Nephron (organoid): ENCODE measurements at regions not wholly inside any gene's neighbourhood (a gene's known extent, or its start where the extent isn't known, plus 50 kb on each side); places are given as distances from the start of the nearest gene placed in this dataset.
A peak's percentile ranks its signal among the peaks of the same experiment; 100 is the strongest.

Experiments used
- H3K27ac Mint-ChIP-seq, 3 experiments: 2 replicates each; pipeline ENCODE4 v1.8.0; 2020; ENCODE audit warnings: mixed read lengths in 3 of 3, mild to moderate bottlenecking in 2 of 3, moderate library complexity in 1 of 3
- H3K27me3 Mint-ChIP-seq: 2 replicates; pipeline ENCODE4 v1.8.0; 2021; ENCODE audit warnings: low read depth, mild to moderate bottlenecking, moderate library complexity, mixed read lengths
- H3K36me3 Mint-ChIP-seq: 2 replicates; pipeline ENCODE4 v1.8.0; 2020; ENCODE audit warnings: low read depth, mixed read lengths
- H3K4me1 Mint-ChIP-seq: 2 replicates; pipeline ENCODE4 v1.8.0; 2020; ENCODE audit warnings: mixed read lengths
- H3K4me3 Mint-ChIP-seq, 3 experiments: 2 replicates each; pipeline ENCODE4 v1.8.0; 2020; ENCODE audit warnings: mild to moderate bottlenecking in 3 of 3, mixed read lengths in 3 of 3, moderate library complexity in 2 of 3
- H3K9me3 Mint-ChIP-seq: 2 replicates; pipeline ENCODE4 v1.8.0; 2020; ENCODE audit warnings: mixed read lengths
- CTCF ChIP-seq, 3 experiments: fragments of 200-600 bp; sonication (generic); IDR thresholded peaks; one replicate each; pipeline ENCODE4 v1.5.0; 2021; ENCODE audit warnings: antibody characterized with exemption in 3 of 3; ENCODE audit not compliant: unreplicated experiment in 3 of 3

- Mint-ChIP-seq H3K27ac (peak overlapping the region in 1 of 3 experiments; percentile 2), H3K9me3 (peaks cover 9% of the 10 kb centered on the region), H3K27me3 (peaks cover 4% of the 10 kb centered on the region), H3K4me1 (peaks cover 17% of the 10 kb centered on the region), H3K4me3 (no peak overlapping the region), H3K36me3 (no peaks in the 10 kb centered on the region)
- no peak for TF ChIP-seq CTCF (IDR thresholded peaks at IDR 0.05; ENCODE audit: unreplicated experiment in 3 of 3)
Measured at GRCh38 chr3:30258426-30259392, 347.7 kb upstream of the TGFBR2 start.

- H3K4me1 Mint-ChIP-seq: peaks cover 17% of the 10 kb centered on the region
- no peak overlapping the region for H3K4me3 Mint-ChIP-seq
- H3K27me3 Mint-ChIP-seq: peaks cover 4% of the 10 kb centered on the region
- peaks cover 19% of the 10 kb centered on the region for H3K9me3 Mint-ChIP-seq
- no peak overlapping the region for H3K27ac Mint-ChIP-seq
- no peaks in the 10 kb centered on the region for H3K36me3 Mint-ChIP-seq
- TF ChIP-seq CTCF (IDR thresholded peaks at IDR 0.05; ENCODE audit: unreplicated experiment in 3 of 3): no peak
Measured at GRCh38 chr3:30259730-30260129, 346.7 kb upstream of the TGFBR2 start.

GRCh38 chr3:30260762-30261161 is 345.6 kb upstream of the TGFBR2 start:
- peaks cover 17% of the 10 kb centered on the region for H3K4me1 Mint-ChIP-seq
- peaks cover 4% of the 10 kb centered on the region for H3K36me3 Mint-ChIP-seq
- peaks cover 4% of the 10 kb centered on the region for H3K27me3 Mint-ChIP-seq
- TF ChIP-seq CTCF (IDR thresholded peaks at IDR 0.05; ENCODE audit: unreplicated experiment in 3 of 3): no peak
- H3K4me3 Mint-ChIP-seq: no peak overlapping the region
- peaks cover 25% of the 10 kb centered on the region for H3K9me3 Mint-ChIP-seq
- H3K27ac Mint-ChIP-seq: no peak overlapping the region

GRCh38 chr3:30263238-30263924 is 343.0 kb upstream of the TGFBR2 start:
- Mint-ChIP-seq H3K27me3 (peaks cover 4% of the 10 kb centered on the region), H3K4me3 (no peak overlapping the region), H3K27ac (no peak overlapping the region), H3K9me3 (peaks cover 26% of the 10 kb centered on the region), H3K4me1 (peaks cover 16% of the 10 kb centered on the region), H3K36me3 (peaks cover 4% of the 10 kb centered on the region)
- no peak for TF ChIP-seq CTCF (IDR thresholded peaks at IDR 0.05; ENCODE audit: unreplicated experiment in 3 of 3)

GRCh38 chr3:30263925-30264313 is 342.5 kb upstream of the TGFBR2 start:
- no peak overlapping the region for H3K27ac Mint-ChIP-seq
- no peak for TF ChIP-seq CTCF (IDR thresholded peaks at IDR 0.05; ENCODE audit: unreplicated experiment in 3 of 3)
- H3K4me1 Mint-ChIP-seq: peaks cover 11% of the 10 kb centered on the region

More at GRCh38 chr3:30263925-30264313, 342.5 kb upstream of the TGFBR2 start:
- Mint-ChIP-seq H3K9me3 (peaks cover 26% of the 10 kb centered on the region), H3K27me3 (peaks cover 4% of the 10 kb centered on the region), H3K36me3 (peaks cover 4% of the 10 kb centered on the region), H3K4me3 (no peak overlapping the region)
